GM12892 (cell line): ENCODE measurements at regions not wholly inside any gene's neighbourhood (a gene's known extent, or its start where the extent isn't known, plus 50 kb on each side); places are given as distances from the start of the nearest gene placed in this dataset.

Source experiments
- DNase-seq: peaks from one replicate; pipeline ENCODE4 v3.0.0; 2011; ENCODE audit not compliant: insufficient read length
- FAIRE-seq: peaks from 2 replicates; lab custom pipeline; 2011; peaks lifted over from hg19 to GRCh38; lab: Jason Lieb, UNC
- POLR2A ChIP-seq: IDR thresholded peaks from 2 replicates; pipeline ENCODE4 v1.6.1; 2011; ENCODE audit warnings: low read depth, low read length, control low read depth
- POLR2AphosphoS5 ChIP-seq: IDR thresholded peaks from 2 replicates; pipeline ENCODE4 v1.6.1; 2011; ENCODE audit warnings: low read depth, low read length, control low read depth
- TAF1 ChIP-seq: IDR thresholded peaks from 2 replicates; pipeline ENCODE4 v1.6.1; 2011; ENCODE audit warnings: low read depth, mild to moderate bottlenecking, control low read depth, low read length, borderline replicate concordance

DNA sequence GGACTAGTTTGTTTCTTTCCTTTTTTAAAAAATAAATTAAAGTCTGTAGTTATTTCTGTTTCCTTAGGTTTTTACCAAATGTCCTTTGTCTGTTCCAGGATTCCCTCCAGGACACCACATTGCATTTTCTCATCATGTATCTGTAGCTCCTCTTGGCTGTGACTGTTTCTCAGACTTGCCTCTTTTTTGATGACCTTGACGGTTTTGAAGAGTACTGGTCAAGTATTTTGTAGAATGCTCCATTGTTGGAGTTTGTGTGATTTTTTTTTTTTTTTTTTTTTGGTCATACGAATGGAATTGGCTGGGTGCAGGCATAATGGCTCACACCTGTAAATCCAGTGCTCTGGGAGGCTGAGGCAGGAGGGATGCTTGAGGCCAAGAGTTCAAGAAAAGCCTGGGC lies 127.1 kb upstream of the BMPER start:
- TF ChIP-seq POLR2AphosphoS5 (no peak), POLR2A (no peak), TAF1 (no peak)
- no peak for FAIRE-seq
- DNase-seq, result no peak

DNA sequence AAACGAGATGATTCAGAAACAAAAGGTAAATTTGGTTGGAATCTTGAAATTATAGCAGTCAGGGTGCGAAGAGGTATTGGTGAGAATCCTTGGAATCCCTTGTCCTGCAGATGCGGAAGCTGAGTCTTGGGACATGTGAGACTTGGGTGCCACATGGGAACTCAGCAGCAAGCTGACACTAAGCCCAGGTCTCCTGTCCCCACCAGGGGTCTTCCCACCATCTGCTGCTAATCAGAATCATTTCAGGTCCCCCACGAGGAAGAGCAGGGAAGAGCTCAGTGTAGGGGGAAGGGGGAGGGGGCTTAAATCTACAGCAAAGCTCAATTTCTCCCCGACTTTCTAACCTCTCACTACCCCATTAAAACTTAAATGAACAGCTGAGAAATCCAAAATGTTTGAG lies 126.1 kb upstream of the BMPER start:
- DNase-seq (no peak), FAIRE-seq (no peak)
- TF ChIP-seq TAF1, result no peak
- TF ChIP-seq POLR2A, result no peak
- TF ChIP-seq POLR2AphosphoS5, result no peak

DNA sequence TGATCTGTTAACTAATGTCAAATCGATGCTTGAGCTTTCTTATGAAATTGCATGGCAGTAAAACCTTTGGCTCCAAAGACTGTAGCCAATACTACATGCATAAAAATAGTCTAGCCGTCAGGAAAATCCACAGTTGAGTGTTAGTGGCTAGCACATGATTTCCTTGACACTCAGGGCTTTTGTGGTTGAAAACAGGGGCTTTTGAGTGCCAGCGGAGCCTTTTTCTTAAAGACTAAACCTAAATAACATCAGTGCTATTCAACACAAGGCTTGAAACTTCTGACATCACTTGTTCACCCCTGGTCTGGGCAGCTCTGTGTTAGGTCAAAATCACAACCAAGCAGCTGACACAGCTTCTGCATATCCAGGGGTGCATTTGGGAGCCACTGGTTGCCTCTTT lies 124.2 kb upstream of the BMPER start:
- no peak for DNase-seq
- no peak for FAIRE-seq
- TF ChIP-seq TAF1, result no peak
- no peak for TF ChIP-seq POLR2A
- no peak for TF ChIP-seq POLR2AphosphoS5

DNA sequence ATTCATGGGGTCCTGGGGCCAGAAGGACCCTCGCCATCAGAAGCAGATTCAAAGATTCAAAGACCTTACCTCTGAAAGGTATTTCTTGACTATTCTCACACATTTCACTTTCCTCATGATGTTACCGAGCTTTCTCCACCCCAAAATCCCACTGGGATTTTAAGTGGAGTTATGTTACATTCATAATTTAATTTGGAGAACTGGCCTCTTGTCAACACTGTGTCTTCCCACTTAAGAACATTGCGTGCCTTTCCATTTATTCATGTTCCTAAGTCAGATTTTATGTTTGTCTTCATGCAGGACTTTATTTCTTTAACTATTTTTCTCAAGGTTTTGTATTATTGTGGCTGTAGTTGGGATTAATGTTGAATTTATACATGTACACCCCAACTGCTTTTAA lies 123.5 kb upstream of the BMPER start:
- FAIRE-seq, result no peak
- no peak for TF ChIP-seq POLR2AphosphoS5
- no peak for TF ChIP-seq TAF1
- TF ChIP-seq POLR2A, result no peak

DNA sequence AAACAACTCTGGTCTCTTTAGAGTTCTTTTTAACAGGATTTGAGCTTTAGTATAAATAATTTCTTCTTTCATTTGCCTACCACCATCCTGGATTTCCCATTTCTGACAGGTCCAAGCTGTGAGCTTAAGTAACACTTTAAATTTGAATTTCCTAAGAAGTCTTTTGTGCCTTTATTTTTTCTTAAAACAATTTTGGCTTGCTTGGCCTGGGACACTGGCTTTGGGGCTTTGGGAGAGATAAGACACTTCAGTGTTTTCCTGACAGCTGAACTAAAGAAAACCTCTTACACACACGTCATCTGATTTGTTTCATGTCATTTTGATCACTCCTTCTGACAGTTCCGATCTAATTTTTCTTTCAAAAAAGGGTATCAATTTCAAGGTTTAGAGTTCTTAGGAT lies 121.3 kb upstream of the BMPER start:
- FAIRE-seq (no peak), DNase-seq (no peak)
- TF ChIP-seq POLR2AphosphoS5, result no peak
- no peak for TF ChIP-seq TAF1

More for the DNA sequence above, 123.5 kb upstream of the BMPER start:
- no peak for DNase-seq

DNA sequence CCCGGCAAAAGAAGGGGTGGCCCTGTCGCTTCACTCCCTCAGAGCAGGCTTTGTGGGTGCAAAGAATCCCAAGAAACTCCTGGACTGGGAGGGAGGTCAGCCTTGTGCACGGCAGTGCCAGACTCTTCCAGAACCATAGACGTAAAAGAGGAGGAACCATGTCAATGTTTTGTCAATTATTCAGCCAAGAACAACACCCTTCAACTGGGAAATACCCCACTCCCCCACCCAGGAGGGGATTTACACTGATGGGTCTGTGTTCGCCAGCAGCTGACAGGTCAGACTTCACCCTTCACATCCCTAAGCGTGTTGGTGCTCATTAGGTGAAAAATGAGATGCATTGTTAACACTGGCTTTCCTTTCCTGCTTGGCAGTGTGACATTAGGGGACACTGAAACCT lies 116.8 kb upstream of the BMPER start:
- FAIRE-seq (no peak), DNase-seq (no peak)
- TF ChIP-seq POLR2A, result no peak
- TF ChIP-seq POLR2AphosphoS5, result no peak
- TF ChIP-seq TAF1, result no peak

DNA sequence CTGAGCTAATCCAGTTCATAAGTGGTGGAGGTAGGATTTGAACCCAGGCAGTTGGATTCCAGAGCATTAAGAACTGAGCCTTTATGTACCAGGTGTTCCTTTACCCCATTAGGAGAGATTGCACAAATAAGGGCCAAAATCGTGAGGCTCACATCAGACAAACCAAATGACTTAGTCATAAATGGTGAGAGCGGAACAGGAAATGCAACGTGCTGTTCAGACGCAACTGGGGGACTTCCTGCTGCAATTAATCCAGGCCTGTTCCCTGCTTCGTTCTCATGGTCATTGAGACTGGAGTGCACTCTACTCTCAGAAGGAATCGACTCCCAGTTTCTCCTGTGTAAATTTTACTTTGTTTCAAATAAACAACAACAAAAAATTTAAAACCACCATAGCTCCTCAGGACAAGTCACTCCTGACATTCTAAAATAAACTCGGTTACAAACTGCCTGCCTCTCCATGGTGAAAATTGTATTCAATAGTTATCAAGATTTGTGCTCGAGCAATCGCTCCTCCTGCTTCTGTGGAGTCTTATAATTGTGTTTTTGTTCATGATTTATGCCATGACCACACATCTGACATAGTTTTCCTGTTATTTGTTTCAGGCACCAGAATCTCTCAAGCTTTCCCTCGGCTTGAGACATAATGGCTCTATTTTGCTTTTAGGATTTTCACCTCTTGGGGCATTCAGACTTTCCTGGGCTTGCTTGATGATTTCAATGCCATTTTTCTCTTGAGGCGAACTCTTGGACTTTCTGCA lies 115.3 kb upstream of the BMPER start:
- DNase-seq (no peak), FAIRE-seq (no peak)
- TF ChIP-seq POLR2A (no peak), POLR2AphosphoS5 (no peak), TAF1 (no peak)

DNA sequence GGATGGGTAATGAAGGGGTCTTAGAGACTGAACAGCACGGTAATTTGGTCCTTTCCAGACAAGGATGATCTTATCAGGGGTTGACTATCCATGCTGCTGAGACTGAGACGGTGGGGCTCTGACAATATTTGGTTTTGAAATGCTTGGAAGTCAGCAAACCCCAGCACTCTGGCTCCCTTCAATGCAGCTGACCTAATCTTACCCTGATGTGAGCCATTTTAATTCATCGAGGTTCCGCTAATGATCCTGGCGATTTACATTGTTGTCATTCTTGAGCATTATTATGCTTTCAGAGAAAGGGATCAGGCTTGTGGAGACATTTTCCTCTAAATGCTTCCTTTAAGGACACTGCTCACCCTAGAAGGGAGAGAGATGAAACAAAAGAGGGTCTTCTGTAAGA lies 114.6 kb upstream of the BMPER start:
- no peak for FAIRE-seq
- no peak for DNase-seq
- no peak for TF ChIP-seq TAF1
- TF ChIP-seq POLR2AphosphoS5, result no peak
- TF ChIP-seq POLR2A, result no peak

DNA sequence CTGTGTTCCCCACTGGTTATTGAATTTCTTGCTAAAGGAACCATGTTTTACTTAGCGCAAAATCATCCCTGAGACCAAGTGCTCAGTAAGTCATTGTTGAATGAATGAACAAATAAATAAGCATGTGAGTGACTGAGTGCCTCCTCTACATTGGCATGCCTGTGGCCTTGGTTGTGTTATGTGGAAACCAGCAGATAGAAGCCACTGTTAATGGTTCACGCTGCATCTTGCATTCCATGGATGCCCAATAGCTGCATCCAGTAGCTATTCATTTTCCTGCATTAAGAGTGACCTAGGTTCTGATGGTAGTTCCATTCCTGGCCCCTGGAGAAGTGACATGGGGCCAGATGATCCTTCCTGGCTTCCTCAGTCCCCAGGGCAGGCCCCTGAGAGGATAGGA lies 113.3 kb upstream of the BMPER start:
- no peak for DNase-seq
- FAIRE-seq, result no peak
- TF ChIP-seq POLR2A (no peak), TAF1 (no peak), POLR2AphosphoS5 (no peak)

DNA sequence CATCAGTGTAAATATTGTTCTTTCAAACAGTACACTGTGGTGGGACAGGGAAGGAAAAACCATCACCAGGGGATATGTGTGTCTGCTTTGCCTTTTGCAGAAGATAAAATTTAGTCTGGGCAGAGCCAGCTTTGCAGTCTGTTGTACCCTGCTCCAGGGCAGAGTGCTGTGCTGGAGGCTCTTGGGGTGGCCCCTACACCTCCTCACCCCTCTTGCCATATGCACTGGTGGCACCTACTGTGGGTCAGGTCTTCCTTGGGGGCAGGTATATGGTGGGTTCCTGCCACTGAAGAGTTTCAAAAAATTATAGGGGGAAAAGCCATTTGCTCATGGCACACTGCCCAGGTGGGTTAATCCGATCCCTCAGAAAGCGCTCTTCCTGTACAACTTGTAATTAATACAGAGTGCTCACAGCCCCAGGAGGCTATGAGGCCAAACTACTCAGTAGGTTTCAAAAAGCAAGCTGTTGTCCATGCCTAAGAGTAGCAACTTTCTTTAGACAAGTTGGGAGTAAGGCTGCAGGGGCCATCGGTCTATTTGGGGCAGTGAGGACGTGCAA lies 112.7 kb upstream of the BMPER start:
- FAIRE-seq (no peak), DNase-seq (no peak)
- TF ChIP-seq POLR2AphosphoS5, result no peak
- no peak for TF ChIP-seq TAF1
- TF ChIP-seq POLR2A, result no peak

DNA sequence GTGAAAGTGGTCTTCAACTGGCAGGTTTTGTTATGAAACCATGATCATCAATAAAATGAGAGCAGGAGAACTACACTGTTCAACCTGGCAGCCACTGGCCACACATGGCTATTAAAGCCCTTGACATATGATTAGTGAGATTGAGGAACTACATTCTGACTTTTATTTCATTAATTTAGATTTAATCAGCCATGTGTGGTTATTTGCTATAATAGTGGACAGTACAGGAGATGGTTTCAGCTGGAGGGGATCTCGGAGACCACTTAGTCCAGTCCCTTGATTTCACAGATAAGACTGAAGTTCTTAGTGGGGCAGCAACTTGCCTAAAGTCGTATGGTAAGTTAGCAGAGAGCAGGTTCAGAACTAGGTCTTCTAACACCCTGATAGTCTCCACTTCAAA lies 111.7 kb upstream of the BMPER start:
- no peak for FAIRE-seq

DNA sequence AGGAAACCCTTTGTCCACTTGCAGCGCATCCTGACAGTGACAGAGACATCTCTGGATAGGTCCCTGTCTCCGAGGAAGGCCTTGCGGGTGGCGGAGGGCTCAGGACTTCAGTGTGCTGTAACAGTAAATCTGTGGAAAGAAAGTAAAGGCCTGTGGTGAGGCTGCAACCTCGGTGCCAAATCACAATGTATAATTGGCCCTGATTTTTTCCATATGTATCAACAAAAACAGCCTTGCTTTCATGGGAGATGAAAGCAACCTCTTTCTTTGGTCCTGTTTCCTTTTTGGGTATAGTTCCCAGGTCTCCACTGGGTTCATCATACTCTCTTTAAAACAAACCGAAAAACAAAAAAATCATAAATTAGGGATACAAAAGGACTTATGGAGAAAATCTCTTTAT lies 110.9 kb upstream of the BMPER start:
- peak; percentile 9 for FAIRE-seq
- TF ChIP-seq TAF1, result no peak
- no peak for TF ChIP-seq POLR2AphosphoS5
- no peak for TF ChIP-seq POLR2A
- DNase-seq, result no peak

More for the DNA sequence above, 111.7 kb upstream of the BMPER start:
- TF ChIP-seq POLR2A, result no peak
- DNase-seq, result no peak

DNA sequence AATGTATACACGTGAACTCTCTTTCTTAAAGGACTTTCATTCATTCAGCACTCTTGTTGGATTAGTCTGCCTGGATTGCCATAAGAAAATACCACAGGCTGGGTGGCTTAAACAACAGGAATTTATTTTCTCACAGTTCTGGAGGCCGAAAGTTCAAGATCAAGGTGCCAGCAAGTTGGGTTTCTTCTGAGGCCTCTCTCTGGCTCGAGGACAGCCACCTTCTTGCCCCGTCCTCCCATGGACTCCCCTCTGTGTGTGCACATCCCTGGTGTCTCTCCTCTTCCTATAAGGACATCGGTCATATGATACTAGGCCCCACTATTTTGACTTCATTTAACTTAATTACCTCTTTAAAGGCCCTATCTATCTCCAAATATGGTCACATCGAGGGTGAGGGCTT lies 110.4 kb upstream of the BMPER start:
- FAIRE-seq (no peak), DNase-seq (no peak)
- no peak for TF ChIP-seq POLR2A
